Urothelium cell line (cell line): ENCODE measurements at regions not wholly inside any gene's neighbourhood (a gene's known extent, or its start where the extent isn't known, plus 50 kb on each side); places are given as distances from the start of the nearest gene placed in this dataset.

ENCODE experiments used
- DNase-seq: peaks from one replicate; pipeline ENCODE4 v3.0.0; 2011; ENCODE audit warnings: low spot score, mixed read lengths
- FAIRE-seq: peaks from 2 replicates; lab custom pipeline; 2011; peaks lifted over from hg19 to GRCh38; lab: Jason Lieb, UNC

DNA sequence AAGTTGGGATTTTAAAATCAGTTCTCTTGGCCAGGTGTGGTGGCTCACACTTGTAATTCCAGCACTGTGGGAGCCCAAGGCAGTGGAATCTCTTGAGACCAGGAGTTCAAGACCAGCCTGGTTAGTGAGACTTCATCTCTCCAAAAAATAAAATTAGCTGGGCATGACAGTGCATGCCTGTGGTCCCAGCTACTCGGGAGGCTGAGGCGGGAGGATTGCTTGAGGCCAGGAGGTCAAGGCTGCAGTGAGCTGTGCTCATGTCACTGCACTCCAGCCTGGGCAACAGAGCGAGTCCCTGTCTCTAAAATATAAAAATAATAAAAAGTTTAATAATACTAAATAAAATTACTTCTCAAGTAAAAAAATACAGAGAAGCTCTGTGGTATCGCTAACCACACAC lies 77.5 kb downstream of the FOXA2 start:
- DNase-seq (no peak), FAIRE-seq (no peak)

DNA sequence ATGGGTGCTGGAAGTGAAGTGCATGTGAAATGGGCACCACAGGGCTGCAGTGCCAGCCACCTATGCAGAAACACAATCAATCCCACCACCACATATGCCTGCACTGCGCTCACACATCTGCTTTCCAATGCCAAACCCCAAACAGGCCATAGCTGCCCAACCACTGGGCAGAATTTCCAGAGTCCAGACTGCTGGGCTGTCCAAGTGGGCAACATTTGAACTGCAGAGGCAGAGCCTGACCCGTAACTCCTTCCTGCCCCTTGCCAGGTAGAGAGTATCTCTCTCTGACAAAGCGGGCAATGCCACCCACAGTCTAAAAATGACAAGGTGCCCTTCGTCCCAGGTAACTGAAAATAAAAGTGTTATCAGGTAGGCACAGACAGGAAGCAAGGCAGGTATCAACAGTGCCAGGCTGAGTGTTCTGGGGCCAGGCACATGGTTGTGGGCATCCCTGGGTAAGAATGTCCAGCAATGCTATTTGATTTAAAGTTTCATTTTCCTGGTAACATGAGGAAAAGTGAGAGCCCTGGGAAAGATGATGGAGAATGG lies 79.5 kb downstream of the FOXA2 start:
- FAIRE-seq, result no peak
- DNase-seq, result no peak

DNA sequence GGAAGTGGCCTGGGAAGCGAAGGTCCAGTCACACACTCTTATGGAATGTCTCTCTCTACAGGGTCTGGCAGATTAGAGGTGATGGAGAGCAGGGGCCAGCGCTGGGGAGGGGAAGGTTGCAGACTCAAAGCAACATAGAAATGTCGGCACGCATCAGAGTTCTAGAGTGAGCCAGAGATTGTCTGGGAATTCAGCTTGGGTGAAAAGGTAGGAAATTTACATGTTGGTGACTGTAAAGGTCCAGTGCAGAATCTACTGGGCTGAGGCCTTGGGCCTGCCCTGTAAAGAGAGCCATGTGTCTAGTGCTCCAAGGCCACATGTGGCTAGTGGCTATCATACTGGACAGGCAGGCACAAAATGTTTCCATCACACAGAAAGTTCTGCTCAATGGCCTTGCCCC lies 80.8 kb downstream of the FOXA2 start:
- DNase-seq (no peak), FAIRE-seq (no peak)

DNA sequence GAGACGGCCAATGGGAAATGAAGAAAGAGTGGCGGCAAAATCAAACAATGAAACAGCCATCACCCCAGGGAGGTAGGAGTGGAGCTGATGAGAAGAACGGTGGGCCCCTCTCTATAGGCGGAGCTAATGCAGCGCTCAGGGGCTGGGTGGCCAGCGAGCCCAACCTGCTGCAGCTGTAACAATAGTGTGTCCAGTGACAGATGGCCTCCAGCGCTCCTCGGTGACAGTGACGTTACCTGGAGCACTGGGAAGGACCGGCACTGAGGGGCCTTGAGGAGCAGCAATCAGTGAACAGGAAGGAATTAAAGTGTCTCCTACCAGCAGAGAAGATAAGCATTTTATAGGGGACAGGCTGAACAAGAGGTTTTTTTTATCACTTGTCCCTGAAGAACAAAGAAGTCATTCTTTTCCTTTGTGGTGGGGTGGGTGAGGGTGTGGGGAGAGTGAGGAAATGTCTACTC lies 81.6 kb downstream of the FOXA2 start:
- FAIRE-seq (no peak), DNase-seq (no peak)

DNA sequence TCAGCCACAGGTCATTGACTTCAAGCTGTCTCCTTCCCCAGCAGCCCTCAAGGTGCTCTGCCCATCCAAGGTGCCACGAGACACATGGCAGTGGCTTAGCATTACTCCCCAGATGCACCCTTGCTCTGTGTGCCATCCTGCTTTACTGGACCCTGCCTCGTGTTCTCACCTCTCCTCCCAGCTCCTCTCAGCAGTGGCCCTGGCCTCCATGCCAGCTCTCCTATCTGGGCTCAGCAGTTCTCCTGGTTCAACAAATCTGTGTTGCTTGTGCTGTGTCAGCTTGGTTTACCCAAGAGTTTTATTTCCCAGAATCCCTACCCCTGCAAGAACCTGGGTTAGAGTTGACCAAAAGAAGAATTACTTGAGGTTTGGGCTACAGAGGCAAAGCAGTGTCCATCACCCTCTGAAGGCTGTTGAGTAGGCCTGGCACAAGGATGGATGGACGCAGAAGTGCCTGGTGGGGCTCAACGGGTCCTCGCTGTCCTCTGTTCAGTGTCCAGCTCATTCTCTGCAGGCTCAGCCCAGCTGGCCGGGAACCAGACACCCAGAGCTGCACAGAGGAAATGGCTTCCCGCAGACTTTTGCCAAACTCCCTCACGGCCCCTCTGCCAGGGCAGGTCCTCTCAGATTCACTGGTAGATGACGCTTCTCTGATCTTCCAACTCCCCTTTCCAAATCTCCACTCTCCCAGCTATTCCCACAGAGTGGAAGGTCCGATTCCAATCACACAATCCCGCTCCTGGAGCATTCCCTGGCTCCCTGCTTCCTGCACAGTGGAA lies 82.6 kb downstream of the FOXA2 start:
- no peak for DNase-seq
- FAIRE-seq, result no peak

DNA sequence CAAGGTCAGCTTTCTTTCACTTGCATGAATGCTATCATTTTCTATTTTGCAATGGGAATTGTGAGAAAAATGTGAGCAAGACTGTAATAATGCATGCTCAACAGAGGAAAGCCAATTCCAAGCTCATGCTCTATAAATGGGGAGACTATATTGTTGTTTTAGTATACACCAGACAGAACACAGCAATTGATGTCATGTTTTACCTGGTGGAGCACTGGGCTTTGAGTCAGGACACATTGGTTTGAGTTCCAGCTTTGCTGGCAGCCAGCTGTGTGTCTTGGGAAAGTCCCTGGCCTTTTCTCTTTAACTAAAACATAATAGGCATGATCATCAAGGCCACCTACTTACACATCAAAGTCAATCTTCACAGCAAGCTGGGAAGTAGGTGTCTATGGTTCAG lies 83.3 kb downstream of the FOXA2 start:
- no peak for DNase-seq
- FAIRE-seq, result no peak

DNA sequence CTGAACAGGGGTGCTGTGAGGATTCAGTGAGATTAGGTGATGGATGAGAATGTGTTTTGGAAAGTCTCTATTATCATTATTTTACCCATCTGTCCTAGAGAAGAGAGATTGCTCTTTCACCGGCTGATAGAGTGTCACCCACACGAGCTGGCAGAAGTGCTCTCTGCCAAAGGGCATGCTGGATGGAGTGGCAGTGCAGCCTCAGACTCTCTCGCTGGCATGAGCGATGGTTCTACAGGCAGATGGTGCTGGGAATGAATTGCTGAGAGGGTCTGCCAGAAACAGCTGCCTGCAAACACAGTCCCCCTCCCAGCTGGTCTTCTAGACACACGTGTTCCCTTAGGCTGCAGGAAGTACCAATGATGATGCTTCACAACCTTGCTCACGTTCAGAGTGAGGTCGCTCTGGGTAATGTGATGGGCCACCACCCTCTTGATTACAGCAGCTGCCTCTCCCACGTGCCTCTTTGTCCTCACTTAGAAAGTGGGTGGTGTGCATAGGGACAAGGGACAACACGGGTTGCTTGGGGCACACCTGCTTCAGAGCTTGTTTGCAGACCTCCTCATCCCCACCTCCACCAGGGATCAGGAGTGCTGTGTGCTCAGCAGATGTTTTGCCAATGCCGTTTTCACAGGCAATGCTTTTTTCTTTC lies 84.7 kb downstream of the FOXA2 start:
- FAIRE-seq (peak; percentile 72), DNase-seq (no peak)

DNA sequence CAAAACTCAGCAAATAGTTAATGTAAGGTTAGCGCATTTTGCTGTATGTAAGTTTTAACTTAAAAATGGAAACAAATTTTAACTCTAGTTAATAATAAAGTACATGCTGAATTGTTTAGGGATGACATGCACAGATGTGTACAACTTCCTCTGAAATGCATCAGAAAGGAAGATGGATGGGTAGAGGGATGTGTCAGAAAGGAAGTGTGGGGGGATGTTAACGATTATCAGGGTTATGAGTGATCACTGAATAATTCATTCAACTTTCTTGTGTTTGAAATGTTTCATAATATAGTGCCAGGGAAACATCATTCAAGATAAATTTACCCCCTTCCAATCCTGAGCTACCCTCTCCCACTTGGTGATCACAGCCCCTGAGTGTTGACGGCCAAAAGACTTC lies 87.6 kb downstream of the FOXA2 start:
- FAIRE-seq (no peak), DNase-seq (no peak)

DNA sequence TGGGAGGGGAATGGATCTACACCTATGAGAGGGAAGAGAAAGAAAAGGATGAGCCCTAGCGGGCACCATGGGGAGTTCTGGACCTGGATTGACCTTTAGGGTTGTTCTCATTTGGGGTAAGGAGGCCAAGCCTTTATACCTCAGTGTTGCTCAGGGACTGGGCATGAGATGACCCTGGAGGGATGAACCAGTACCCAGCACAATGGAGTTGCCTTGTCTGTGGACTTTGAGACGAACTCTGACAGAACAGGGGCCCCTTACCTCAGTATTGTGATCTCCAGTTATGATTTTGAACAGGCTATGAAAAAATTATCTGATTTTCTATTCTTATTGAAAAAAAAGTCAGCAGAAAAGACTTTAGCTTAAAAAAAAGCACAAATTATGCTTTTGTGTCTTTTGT lies 88.6 kb downstream of the FOXA2 start:
- FAIRE-seq, result no peak

DNA sequence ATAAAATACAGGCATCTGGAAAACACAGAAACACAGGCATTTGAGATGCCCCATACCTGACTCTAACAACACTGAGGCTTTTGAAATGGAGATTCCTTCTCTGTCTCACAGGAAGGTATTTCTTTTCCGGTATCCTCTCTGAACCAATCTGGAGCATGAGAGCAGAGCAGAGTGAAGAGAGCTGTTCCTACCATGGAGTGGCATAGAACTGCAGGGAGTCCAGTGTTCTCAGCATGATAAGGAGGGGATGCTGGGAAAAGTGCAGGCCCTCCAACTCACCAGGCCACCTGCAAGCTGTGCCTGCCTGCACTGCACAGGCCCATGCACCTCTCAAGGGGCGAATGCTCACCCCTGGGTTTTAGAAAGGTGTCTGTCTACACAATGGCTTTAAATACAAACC lies 89.2 kb downstream of the FOXA2 start:
- FAIRE-seq (no peak), DNase-seq (no peak)

More for the DNA sequence above, 88.6 kb downstream of the FOXA2 start:
- no peak for DNase-seq

DNA sequence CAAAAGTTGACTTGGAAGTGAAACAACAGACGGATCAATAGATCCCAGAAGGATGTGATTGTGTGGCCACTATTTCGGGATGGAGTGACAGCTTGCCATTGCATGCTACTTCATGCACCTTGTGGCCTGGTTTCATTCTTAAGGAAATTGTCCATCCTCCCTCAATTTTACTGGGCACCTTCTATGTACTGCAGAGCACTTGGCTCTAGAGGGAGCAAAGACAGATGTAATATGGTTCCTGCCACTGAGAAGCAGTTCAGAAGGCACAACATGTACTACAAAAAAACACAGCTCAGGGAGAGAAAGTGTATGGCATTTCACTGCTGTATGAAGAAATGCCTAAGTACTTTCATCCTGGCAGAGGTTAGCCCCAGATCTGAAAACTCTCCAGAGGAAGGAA lies 91.9 kb downstream of the FOXA2 start:
- FAIRE-seq (no peak), DNase-seq (no peak)

DNA sequence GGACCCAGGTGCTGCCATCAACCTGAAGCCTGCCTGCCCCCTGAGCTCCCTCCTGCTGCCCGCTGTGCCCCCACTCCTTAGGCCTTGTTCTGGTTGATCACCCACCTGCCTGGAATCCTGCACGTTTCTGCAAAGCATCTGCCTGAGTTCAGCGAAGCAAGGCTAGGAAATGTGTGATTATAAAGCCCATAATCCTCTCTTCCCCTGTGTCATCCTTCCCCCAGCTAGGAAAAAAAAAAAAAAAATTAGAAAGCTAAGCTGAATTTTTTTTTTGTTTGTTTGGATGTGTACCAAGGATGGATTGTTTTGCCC lies 93.2 kb downstream of the FOXA2 start:
- no peak for FAIRE-seq
- no peak for DNase-seq

DNA sequence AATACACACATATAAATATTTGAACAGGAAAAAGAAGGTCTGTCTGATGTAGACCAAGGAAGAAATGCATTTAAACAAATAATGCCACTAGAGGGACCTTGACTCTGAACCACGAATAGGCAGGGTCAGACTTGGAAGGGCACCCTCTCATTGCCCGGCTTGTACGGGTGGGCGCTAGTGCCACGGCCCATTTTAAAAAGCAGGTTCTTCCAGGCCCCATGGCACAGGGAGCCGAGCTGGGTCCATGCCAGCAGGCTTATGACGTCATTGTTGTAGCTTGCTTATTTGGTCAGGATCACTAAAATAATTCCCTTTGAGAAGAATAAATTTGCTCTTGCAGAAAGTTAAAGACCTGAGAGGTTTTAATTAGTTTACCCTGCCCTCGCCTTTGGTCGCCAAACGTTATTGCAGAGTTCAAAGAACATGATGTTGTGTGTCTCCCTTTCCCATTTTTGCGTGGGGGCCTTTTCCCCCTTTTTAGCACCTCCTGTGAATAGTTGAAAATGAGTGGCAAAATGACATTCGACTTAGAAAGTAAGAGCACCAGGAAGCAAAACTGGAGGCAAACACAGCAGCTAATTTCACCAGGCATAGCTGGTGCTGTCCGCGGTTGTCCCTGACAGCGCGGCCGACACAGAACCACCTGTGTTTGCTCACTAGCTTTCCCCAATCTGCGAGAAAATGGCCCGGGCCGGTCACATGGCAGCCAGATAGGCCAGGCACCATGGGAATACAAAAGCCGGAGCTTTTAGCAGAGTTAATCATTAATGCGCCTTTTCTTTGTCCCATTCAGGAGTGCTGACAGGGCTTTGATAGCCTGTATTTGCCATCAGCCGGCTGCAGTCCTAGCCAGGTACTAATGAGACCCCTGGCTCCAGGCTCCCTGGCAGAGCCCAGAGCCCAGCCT lies 93.8 kb downstream of the FOXA2 start:
- FAIRE-seq (no peak), DNase-seq (no peak)

DNA sequence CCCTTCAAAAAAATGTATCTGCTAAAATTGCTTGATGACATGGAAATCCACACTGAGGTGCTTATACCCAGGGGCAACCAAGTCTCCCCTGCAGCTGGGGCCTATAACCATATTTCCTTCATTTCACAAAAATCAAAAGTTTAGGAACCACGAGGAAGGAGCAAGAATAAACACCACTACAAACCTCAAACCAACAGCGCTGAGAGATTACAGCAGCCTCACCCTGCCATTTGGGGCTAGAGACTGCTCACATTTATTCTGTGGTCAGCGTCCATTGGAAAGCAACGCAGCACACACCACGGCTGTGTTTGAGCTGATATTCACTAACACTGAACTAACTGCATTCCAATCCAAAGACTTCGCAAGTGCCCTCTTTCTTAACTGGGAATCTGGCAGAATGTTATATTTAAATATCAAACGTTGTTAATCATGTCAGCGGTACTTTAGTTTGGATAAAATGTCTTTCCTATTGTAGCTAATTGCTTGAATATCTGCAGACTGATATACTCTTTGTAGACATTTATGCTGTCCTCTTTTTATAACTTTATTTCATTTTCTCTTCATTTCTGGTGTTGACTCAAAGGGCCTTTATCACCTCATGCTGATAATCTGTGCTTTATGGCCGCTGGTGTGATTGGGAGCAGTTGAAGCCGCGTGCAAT lies 94.6 kb downstream of the FOXA2 start:
- DNase-seq, result no peak
- FAIRE-seq, result no peak

DNA sequence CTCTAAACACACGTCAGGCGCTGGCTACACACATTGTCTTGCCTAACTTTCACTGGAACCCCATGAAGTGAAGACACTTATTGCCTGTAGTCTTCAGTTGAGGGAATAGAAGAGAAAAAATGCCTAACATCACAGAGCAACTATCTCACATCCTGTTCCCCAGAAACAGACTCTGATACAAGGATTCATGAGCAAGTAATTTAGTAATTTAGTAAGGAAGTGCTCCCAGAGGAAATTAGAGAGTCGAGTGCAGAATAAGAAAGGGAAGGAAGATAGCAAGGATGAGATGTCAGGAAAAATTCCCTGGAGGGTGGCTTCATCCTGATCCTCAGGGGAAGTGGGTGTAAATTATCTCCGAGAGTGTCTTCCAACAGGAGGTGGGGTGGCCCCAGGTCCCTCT lies 104.0 kb downstream of the FOXA2 start:
- FAIRE-seq, result no peak

DNA sequence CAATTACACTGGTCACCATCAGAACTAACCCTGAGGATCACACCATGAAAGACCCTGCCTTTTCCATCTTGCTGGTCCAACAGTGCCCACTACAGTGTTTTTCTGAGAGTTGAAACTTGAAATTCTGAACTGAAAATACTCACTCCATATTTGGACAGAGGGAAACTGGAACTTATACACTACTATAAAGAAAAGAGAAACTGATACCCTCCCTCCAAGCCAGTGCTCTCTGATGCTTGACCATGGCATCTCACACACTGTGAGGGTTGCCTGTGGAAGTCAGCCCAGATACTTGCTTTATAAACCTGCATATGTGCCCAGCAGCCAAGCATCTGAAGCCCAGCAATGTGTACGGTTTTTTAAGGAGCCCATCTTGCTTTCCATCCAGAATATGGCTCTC lies 108.7 kb downstream of the FOXA2 start:
- no peak for DNase-seq
- FAIRE-seq, result no peak

More for the DNA sequence above, 104.0 kb downstream of the FOXA2 start:
- DNase-seq, result no peak

DNA sequence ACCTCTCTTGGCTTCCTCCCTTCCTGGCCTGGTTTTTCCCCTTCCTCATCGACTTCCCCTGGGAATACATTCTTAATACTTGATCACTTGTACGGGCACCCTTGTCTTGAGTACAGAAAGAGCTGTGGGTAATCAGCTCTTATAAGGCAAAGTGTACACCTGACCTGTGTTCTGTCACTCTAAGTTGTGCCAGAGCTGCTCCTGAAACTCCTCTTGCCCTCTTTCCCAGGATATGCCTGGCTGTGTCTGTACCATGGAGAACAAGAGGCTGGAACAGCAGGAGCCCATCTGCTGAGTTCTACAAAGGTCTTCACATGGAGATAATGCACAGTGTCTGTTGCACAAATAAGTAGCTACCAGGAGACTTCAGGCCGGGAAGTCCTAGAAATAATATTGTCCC lies 110.1 kb downstream of the FOXA2 start:
- FAIRE-seq (no peak), DNase-seq (no peak)

DNA sequence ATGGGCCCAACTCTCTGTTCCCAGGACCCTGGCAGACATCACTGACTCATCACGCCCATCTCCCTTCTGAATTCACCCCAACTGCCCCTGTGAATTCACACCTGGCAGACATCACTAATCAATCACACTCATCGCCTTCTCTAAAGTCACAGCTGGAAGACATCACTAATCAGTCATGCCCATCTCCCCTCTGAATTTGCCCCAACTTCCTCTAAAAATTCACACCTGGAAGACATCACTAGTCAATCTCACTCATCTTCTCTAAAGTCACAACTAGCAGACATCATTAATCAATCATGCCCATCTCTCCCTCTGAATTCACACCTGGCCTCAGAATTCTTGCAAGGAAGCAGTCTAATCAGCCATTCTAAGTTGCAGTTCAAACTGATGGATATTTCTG lies 111.1 kb downstream of the FOXA2 start:
- FAIRE-seq (no peak), DNase-seq (no peak)

DNA sequence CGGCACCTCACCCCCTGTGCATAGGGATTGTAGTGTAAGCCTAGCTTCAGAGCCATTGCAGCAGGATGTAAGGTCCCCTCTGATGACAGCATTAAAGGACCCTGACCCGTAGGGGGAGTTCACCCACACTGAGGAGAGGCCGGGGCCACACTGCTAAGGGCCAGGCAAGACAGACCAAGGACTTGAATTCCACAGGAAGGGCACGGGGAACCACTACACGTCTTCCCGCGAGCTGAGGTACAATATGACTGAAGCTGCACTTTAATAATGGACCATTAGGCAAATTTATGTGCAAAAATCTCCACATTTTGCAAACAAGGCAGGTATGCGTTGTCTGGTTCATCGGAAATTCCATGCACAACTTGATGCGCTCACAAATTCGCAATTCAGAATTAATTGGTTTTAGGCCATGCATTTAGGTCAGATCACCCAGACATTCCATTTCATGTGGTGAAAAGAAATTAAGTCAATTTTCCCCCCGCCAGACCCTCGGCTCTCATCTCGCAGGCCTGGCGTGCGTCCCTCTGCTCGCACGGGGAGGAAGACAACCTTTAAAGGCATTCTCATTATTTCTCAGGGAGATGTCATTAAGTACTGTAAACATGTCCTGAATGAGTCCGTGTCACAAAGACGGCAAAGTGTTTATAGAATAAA lies 111.8 kb downstream of the FOXA2 start:
- DNase-seq (no peak), FAIRE-seq (no peak)

DNA sequence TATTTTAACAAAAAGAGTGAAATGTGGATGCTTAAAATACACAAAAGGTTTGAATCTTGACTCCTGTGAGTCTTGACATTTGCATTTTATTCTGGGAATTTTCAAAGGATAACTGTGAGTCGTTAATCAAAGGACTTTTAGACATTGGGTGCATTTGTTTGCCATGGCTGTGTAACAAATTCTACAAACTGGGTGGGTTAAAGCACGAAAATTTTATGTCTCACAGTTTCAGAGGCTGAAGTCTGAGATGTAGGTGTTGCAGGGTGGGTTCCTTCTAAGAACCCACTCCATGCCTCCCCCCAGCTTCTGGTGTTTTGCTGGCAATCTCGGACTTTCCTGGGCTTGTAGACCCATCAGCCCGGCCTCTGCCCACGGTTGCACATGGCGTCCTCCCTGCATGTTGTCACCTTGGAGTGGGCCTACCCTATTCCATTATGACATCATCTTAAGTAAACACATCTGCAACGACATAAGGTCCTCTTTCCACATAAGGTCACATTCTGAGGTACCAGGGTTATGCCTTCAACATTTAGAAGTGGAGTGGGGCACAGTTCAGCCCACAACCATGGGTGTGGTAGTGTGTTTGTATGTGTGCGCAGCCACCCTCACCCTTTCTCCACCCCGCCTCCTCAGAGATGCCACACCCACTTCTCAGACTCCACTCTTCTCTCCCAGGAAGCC lies 113.1 kb downstream of the FOXA2 start:
- DNase-seq, result no peak
- no peak for FAIRE-seq
